ENCODE measurements at regions not wholly inside any gene's neighbourhood (a gene's known extent, or its start where the extent isn't known, plus 50 kb on each side); places are given as distances from the start of the nearest gene placed in this dataset.

GRCh38 chrX:122421434-122422121 is 762.5 kb upstream of the GRIA3 start:
- TF ChIP-seq CREB1 (IDR thresholded peaks at IDR 0.05; ENCODE audit: low read depth) (no peak), EP300 (IDR thresholded peaks at IDR 0.05; ENCODE audit: borderline replicate concordance) (no peak), REST (IDR thresholded peaks at IDR 0.05; ENCODE audit: low read depth) (no peak), TCF12 (IDR thresholded peaks at IDR 0.05; ENCODE audit: low read depth) (no peak), RAD21 (IDR thresholded peaks at IDR 0.05; ENCODE audit: low read depth) (no peak), YY1 (IDR thresholded peaks at IDR 0.05; ENCODE audit: low read depth) (no peak), CEBPB (IDR thresholded peaks at IDR 0.05) (no peak)
